ENCODE measurements at regions not wholly inside any gene's neighbourhood (a gene's known extent, or its start where the extent isn't known, plus 50 kb on each side); places are given as distances from the start of the nearest gene placed in this dataset.
"Not testable (repeated sequence)": the region's sequence is repeated elsewhere in the genome, so short reads cannot be mapped to it uniquely, and the experiment has no call there.

GRCh38 chr1:65527707-65528503 lies 107.4 kb downstream of the LEPR start:
- no peak for DNase-seq (ENCODE audit: low spot score)

GRCh38 chr1:65531972-65532570 lies 111.6 kb downstream of the LEPR start:
- no peak for DNase-seq (ENCODE audit: low spot score)

- DNase-seq (ENCODE audit: low spot score), result no peak
Observed at GRCh38 chr1:65535981-65536380, 115.5 kb downstream of the LEPR start.

GRCh38 chr1:65538086-65538485 lies 117.6 kb downstream of the LEPR start:
- no peak for DNase-seq (ENCODE audit: low spot score)

GRCh38 chr1:65538664-65539063 lies 118.2 kb downstream of the LEPR start:
- DNase-seq (ENCODE audit: low spot score), result no peak

GRCh38 chr1:65539266-65540131 lies 119.0 kb downstream of the LEPR start:
- no peak for DNase-seq (ENCODE audit: low spot score)

GRCh38 chr1:65541161-65541560 lies 120.7 kb downstream of the LEPR start:
- DNase-seq (ENCODE audit: low spot score), result no peak

GRCh38 chr1:65541865-65542264 lies 121.4 kb downstream of the LEPR start:
- DNase-seq (ENCODE audit: low spot score), result no peak

GRCh38 chr1:65542592-65542991 lies 122.1 kb downstream of the LEPR start:
- DNase-seq (ENCODE audit: low spot score), result not testable (repeated sequence)

- not testable (repeated sequence) for DNase-seq (ENCODE audit: low spot score)
Observed at GRCh38 chr1:65550306-65551010, 130.0 kb downstream of the LEPR start.

GRCh38 chr1:65552484-65552883 lies 132.0 kb downstream of the LEPR start:
- DNase-seq (ENCODE audit: low spot score), result not testable (repeated sequence)

GRCh38 chr1:65554086-65554764 lies 133.8 kb downstream of the LEPR start:
- not testable (repeated sequence) for DNase-seq (ENCODE audit: low spot score)

GRCh38 chr1:65554829-65555228 lies 134.4 kb downstream of the LEPR start:
- DNase-seq (ENCODE audit: low spot score), result no peak

- no peak for DNase-seq (ENCODE audit: low spot score)
Observed at GRCh38 chr1:65558215-65558614, 137.7 kb downstream of the LEPR start.

- DNase-seq (ENCODE audit: low spot score), result no peak
Observed at GRCh38 chr1:65564493-65564892, 144.0 kb downstream of the LEPR start.

- DNase-seq (ENCODE audit: low spot score), result no peak
Observed at GRCh38 chr1:65568285-65568684, 147.8 kb downstream of the LEPR start.

- DNase-seq (ENCODE audit: low spot score), result no peak
Observed at GRCh38 chr1:65572701-65573421, 152.4 kb downstream of the LEPR start.

- DNase-seq (ENCODE audit: low spot score), result no peak
Observed at GRCh38 chr1:65577278-65577677, 156.8 kb downstream of the LEPR start.

GRCh38 chr1:65577982-65578381 lies 157.5 kb downstream of the LEPR start:
- not testable (repeated sequence) for DNase-seq (ENCODE audit: low spot score)

- DNase-seq (ENCODE audit: low spot score), result no peak
Observed at GRCh38 chr1:65581119-65581518, 160.7 kb downstream of the LEPR start.

- DNase-seq (ENCODE audit: low spot score), result no peak
Observed at GRCh38 chr1:65584399-65584798, 163.9 kb downstream of the LEPR start.
